Liver (tissue), 3 donors: ENCODE measurements at regions not wholly inside any gene's neighbourhood (a gene's known extent, or its start where the extent isn't known, plus 50 kb on each side); places are given as distances from the start of the nearest gene placed in this dataset.

Source experiments
- CTCF ChIP-seq: fragments of 150-350 bp; IDR thresholded peaks from 2 replicates; pipeline ENCODE4 v1.5.1; 2017; ENCODE audit warnings: improper control_type of control experiment, low read depth, low read length; ENCODE audit not compliant: missing input control
- FOXA1 ChIP-seq: IDR thresholded peaks from 2 replicates; pipeline ENCODE4 v1.6.1; 2016; ENCODE audit warnings: antibody characterized with exemption
- GABPA ChIP-seq, 2 donors: IDR thresholded peaks in 1 of 2; conservative IDR thresholded peaks in 1 of 2; 2 replicates each; pipeline ENCODE4 v1.6.1; 2016; ENCODE audit warnings: antibody characterized with exemption in 2 of 2, mild to moderate bottlenecking in 1 of 2, moderate library complexity in 1 of 2
- JUND ChIP-seq, 2 donors: IDR thresholded peaks; 2 replicates each; pipeline ENCODE4 v1.6.1; 2016; ENCODE audit warnings: antibody characterized with exemption in 2 of 2
- donor health status: healthy.
- donor health status: healthy.

DNA sequence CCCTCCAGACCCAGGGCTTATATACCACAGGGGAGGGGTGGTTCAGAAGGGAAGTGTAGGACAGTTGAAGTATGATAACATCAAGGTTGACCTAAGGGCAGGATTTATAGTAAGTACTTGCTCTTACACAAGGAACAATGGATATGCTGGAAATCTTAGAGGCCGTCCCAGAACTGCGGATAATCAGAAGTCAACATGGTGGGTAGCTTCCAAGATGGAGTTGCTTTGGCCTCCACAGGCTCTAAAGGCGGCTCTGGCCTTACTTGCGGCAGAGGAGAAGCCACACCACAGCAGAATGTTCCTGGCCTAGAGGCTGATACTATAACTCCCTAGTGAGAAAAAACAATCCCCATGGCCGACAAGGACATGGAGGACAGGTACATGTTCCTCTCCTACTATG lies 344.7 kb downstream of the CDC5L start:
- no peak for TF ChIP-seq CTCF
- no peak for TF ChIP-seq JUND (IDR thresholded peaks at IDR 0.05)
- no peak for TF ChIP-seq GABPA (IDR thresholded peaks at IDR 0.05 in 1 of 2, conservative IDR thresholded peaks at IDR 0.05 in 1 of 2)
- TF ChIP-seq FOXA1 = no peak
